ENCODE measurements at regions not wholly inside any gene's neighbourhood (a gene's known extent, or its start where the extent isn't known, plus 50 kb on each side); places are given as distances from the start of the nearest gene placed in this dataset.

DNA sequence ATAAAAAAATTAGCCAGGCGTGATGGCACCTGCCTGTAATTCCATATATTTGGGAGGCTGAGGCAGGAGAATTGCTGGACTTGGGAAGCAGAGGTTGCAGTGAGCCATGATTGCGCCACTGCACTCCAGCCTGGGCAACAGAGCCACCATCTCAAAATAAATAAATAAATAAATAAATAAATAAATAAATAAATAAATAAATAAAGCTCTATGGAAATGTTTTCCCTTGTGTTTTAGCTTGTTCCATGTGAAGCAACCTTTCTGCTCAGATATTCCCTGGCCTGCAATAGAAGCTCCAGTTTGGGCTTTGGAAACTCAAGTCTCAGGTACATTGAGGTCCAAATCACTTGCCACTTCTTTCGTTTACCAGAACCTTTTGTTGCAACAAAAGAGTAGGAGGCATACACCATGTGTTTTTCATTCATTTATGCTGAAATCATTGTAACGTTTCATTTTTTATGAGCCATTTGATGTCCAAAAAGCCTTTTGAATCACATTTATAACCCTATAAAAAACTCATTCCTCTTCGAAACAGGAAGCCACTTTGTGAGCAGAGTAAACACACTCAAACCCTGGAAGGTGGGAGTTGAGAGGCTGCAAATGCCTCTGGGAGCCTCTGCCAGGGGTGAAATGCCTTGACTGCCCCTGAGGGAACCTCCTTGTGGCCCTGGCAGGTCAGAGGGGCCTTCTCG is 376.6 kb upstream of the TBX3 start:
- no peaks in the 10 kb centered on the region for H3K36me3 ChIP-seq (ENCODE audit: insufficient read depth, low read length)

GRCh38 chr12:115057445-115057844 is 373.5 kb upstream of the TBX3 start:
- Histone ChIP-seq H3K79me2 (replicated peaks; ENCODE audit: insufficient read depth, low read length) (no peaks in the 10 kb centered on the region), H3K27ac (ENCODE audit: low read length) (no peak overlapping the region), H3K27me3 (ENCODE audit: insufficient read depth, low read depth, low read length) (no peaks in the 10 kb centered on the region), H3K4me3 (ENCODE audit: low read length) (no peak overlapping the region), H3K9me3 (ENCODE audit: low read length) (no peaks in the 10 kb centered on the region), H3K9ac (ENCODE audit: low read length) (no peak overlapping the region), H2AFZ (ENCODE audit: low read depth, low read length) (no peak overlapping the region), H3K4me2 (ENCODE audit: low read length) (no peak overlapping the region), H3K36me3 (ENCODE audit: insufficient read depth, low read length) (no peaks in the 10 kb centered on the region), H3K9me2 (ENCODE audit: insufficient read depth, low read length) (no peaks in the 10 kb centered on the region), H3F3A (ENCODE audit: insufficient read depth, low read length, poor library complexity, severe bottlenecking) (no peaks in the 10 kb centered on the region), H4K20me1 (ENCODE audit: insufficient read depth) (no peaks in the 10 kb centered on the region)
- TF ChIP-seq POLR2AphosphoS5 (IDR thresholded peaks at IDR 0.05) (no peak), SMC3 (conservative IDR thresholded peaks at IDR 0.05; ENCODE audit: poor library complexity) (no peak), EZH2 (IDR thresholded peaks at IDR 0.05; ENCODE audit: borderline replicate concordance, insufficient read depth, low read length, poor library complexity, severe bottlenecking) (no peak), EP300 (conservative IDR thresholded peaks at IDR 0.05; ENCODE audit: poor library complexity, severe bottlenecking) (no peak), RAD21 (conservative IDR thresholded peaks at IDR 0.05) (no peak), MXI1 (conservative IDR thresholded peaks at IDR 0.05; ENCODE audit: poor library complexity, severe bottlenecking) (no peak), REST (IDR thresholded peaks at IDR 0.05; ENCODE audit: borderline replicate concordance) (no peak), TAF1 (IDR thresholded peaks at IDR 0.05; ENCODE audit: low read depth) (no peak)

More for the DNA sequence above, 376.6 kb upstream of the TBX3 start:
- no peaks in the 10 kb centered on the region for H3F3A ChIP-seq (ENCODE audit: insufficient read depth, low read length, poor library complexity, severe bottlenecking)
- no peak overlapping the region for H3K27ac ChIP-seq (ENCODE audit: low read length)
- H2AFZ ChIP-seq (ENCODE audit: low read depth, low read length) = no peak overlapping the region
- no peaks in the 10 kb centered on the region for H3K9me2 ChIP-seq (ENCODE audit: insufficient read depth, low read length)
- H4K20me1 ChIP-seq (ENCODE audit: insufficient read depth) = no peaks in the 10 kb centered on the region
- no peak overlapping the region for H3K4me2 ChIP-seq (ENCODE audit: low read length)
- H3K79me2 ChIP-seq (replicated peaks; ENCODE audit: insufficient read depth, low read length) = no peaks in the 10 kb centered on the region
- H3K4me3 ChIP-seq (ENCODE audit: low read length) = no peak overlapping the region
- no peaks in the 10 kb centered on the region for H3K9me3 ChIP-seq (ENCODE audit: low read length)
- TF ChIP-seq EZH2 (IDR thresholded peaks at IDR 0.05; ENCODE audit: borderline replicate concordance, insufficient read depth, low read length, poor library complexity, severe bottlenecking) (no peak), RAD21 (conservative IDR thresholded peaks at IDR 0.05) (no peak), REST (IDR thresholded peaks at IDR 0.05; ENCODE audit: borderline replicate concordance) (no peak), MXI1 (conservative IDR thresholded peaks at IDR 0.05; ENCODE audit: poor library complexity, severe bottlenecking) (no peak), CTCF (IDR thresholded peaks at IDR 0.05; ENCODE audit: poor library complexity, severe bottlenecking) (no peak), SMC3 (conservative IDR thresholded peaks at IDR 0.05; ENCODE audit: poor library complexity) (no peak), TAF1 (IDR thresholded peaks at IDR 0.05; ENCODE audit: low read depth) (no peak), EP300 (conservative IDR thresholded peaks at IDR 0.05; ENCODE audit: poor library complexity, severe bottlenecking) (no peak), POLR2AphosphoS5 (IDR thresholded peaks at IDR 0.05) (no peak)
- H3K9ac ChIP-seq (ENCODE audit: low read length) = no peak overlapping the region
- no peaks in the 10 kb centered on the region for H3K27me3 ChIP-seq (ENCODE audit: insufficient read depth, low read depth, low read length)
